ENCODE measurements at regions not wholly inside any gene's neighbourhood (a gene's known extent, or its start where the extent isn't known, plus 50 kb on each side); places are given as distances from the start of the nearest gene placed in this dataset.

DNA sequence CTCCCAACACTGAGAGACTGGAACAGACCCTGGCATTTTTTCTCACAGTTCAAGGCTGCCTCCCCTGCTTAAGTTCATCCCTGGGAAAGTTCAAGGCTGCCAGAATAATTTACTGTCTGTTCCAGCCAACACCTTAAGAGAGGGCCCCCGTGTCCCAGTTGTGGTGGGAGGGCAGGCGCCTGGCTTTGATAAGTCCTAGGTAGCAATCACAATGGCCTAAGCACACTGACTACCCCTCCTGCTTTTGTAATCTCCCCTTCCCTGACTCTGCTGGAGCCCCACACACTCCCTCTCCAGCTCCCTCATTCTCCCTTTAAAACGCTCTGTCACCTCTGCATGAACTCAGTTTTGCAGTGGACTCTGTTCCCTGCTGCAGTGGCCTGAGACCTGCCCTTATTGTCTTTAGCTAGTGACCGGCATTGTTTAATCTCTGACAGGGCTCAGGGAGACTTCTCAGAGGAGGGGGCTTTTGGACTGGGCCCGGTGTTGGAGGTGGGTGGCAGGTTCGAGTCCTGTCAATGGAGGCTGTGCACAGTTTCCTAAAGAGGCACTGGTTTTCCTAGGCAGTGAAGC is 507.2 kb downstream of the TBC1D22A start:
- no peak for TF ChIP-seq EZH2phosphoT487 (conservative IDR thresholded peaks at IDR 0.05; ENCODE audit: low read length)
- no peak for TF ChIP-seq CTCF (IDR thresholded peaks at IDR 0.05; ENCODE audit: insufficient read depth, low read length, poor library complexity, severe bottlenecking)
